Right ventricle myocardium superior (tissue), 1 donor: ENCODE measurements at regions not wholly inside any gene's neighbourhood (a gene's known extent, or its start where the extent isn't known, plus 50 kb on each side); places are given as distances from the start of the nearest gene placed in this dataset.
"Not testable (repeated sequence)": the region's sequence is repeated elsewhere in the genome, so short reads cannot be mapped to it uniquely, and the experiment has no call there.

Experiments
- ATAC-seq: fragments of 200-7000 bp; cut with Tn5 transposase; one replicate; pipeline ENCODE4 v1.9.1; 2020; ENCODE audit warnings: mild to moderate bottlenecking; ENCODE audit not compliant: poor library complexity
- DNase-seq: peaks from one replicate; pipeline ENCODE4 v3.0.0-alpha.2; 2020
- intact Hi-C: fragments of 100-400 bp; cut with DNase I; formaldehyde crosslinking; loops from one replicate; pipeline ENCODE4 v1.11.2; 2022
- donor health status: DM: no; HTN: yes; CAD: no; lungs with severe emphysema.

DNA sequence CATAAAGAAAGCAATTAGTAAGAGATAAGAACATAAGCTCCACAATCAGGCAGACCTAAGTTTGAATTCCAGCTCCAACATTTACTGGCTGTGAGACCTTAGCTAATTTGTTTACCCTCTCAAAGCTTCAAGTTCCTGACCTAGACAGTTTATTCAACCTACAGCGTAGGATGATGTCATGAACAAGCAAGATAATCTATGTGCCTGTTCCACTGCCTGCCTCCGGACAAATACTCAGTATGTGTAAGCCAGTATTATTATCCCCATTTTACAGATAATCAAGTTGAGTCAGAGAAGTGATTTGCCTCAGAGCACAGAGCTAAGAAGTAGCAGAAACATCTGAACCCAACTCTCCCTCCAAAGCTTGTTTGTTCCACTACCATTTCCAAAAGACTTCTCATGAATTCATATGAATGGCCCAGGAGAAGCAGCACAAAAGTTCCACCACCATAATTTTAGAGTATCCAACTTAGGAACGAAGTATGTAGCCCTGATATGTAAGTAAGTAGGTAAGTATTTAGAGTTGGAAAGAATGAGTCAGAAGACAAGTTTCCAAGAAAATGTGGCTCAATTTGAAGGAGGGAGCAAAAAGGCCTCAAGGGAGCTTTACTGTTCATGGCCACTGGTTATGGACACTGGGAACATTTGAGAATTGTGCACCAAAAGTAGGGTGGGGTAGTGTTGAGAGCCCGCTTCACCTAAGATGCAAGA, 398.2 kb downstream of the NFIB start:
- DNase-seq (no peak), ATAC-seq (peak; percentile 68)
- intact Hi-C loops: loop anchor here (10.0 kb wide), 2 partner anchors 99 to 101 kb away; no protein-coding TSS in a partner anchor

- intact Hi-C loops: loop anchor here (10.0 kb wide), 2 partner anchors 100 kb away; no protein-coding TSS in a partner anchor
- DNase-seq (no peak), ATAC-seq (peak; percentile 94)
Observed at GRCh38 chr9:13915131-13915530, 398.8 kb downstream of the NFIB start.

GRCh38 chr9:13911473-13911872, 402.5 kb downstream of the NFIB start:
- DNase-seq: no peak
- intact Hi-C loops: loop anchor here (10.0 kb wide), 2 partner anchors 97 to 103 kb away; no protein-coding TSS in a partner anchor
- ATAC-seq: no peak

DNA sequence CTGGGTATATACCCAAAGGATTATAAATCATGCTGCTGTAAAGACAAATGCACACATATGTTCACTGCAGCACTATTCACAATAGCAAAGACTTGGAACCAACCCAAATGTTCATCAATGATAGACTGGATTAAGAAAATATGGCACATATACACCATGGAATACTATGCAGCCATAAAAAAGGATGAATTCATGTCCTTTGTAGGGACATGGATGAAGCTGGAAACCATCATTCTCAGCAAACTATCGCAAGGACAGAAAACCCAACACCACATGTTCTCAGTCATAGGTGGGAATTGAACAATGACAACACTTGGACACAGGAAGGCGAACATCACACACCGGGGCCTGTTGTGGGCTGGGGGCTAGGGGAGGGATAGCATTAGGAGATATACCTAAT, 406.1 kb downstream of the NFIB start:
- intact Hi-C loops, ATAC-seq, DNase-seq: not testable (repeated sequence)

DNA sequence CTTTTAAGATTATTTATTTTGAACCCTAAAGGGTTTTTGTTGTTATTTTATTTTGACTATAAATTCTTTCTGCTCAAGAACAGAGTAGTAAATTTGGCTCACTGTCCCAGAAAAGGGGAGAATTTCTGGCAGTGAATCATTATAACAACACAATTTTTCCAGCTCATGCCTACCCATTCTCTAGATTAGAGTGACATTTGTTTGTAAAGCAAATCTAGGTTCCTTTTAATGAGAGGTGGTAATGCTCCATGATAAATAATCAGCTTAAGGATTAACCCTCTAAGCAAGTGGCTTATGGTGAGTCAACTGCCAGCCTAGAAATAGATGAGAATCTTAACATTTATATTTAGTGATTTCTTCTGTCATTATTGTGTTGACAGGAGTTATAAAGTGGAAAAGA, 409.2 kb downstream of the NFIB start:
- DNase-seq (no peak), ATAC-seq (no peak)
- intact Hi-C loops: no loop called here

DNA sequence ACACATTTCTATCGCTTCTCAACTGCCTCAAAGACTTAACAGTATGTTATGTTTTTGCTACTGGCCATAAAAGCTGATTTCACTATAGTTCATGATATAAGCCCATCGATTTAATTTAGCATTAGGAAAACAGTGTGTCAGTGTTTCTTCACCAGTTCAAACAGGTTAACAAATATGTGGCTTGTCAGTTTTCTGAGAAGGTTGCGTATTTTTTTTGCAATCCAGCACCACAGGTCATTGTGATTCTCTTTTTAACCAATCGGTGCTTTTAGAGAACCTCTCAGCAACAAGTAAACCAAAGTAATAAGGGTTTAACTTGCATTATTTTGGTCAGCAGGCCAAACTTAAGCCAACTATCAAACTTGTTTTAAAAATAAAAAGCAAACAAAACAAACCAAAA, 409.6 kb downstream of the NFIB start:
- intact Hi-C loops: no loop called here
- DNase-seq (no peak), ATAC-seq (no peak)

DNA sequence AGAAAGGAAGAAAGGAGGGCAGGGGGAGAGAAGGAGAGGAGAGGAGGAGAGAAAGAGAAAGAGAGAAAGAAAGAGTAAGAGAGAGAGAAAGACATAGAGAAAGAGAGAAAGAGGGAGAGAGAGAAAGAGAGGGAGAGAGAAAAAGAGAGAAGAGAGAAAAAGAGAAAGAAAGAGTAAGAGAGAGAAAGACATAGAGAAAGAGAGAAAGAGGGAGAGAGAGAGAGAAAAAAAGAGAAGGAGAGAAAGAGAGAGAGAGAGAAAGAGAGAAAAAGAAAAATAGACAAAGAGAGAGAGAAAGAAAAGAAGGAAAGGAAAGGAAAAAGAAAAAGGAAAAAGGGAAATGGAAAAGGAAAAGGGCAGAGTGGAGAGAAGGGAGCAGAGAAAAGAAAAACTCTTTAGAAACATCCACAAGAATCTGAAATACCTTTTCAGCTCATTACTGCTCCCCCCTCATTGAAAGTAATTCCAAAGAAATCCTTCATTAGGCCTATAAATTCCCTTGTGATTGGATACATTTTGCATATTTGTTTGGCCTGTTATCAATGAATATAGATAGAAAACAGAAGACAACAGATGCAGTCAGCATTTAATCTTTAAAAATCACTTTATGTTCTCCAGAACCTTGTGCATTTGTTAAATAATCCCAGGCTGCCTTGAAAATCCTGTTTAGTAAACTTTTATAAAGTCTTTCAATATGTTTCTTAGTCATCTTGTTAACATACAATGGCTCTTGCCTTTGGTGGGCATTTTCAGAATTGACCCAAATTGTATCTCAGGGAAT, 411.5 kb downstream of the NFIB start:
- intact Hi-C loops: no loop called here
- DNase-seq: no peak
- no peak for ATAC-seq

DNA sequence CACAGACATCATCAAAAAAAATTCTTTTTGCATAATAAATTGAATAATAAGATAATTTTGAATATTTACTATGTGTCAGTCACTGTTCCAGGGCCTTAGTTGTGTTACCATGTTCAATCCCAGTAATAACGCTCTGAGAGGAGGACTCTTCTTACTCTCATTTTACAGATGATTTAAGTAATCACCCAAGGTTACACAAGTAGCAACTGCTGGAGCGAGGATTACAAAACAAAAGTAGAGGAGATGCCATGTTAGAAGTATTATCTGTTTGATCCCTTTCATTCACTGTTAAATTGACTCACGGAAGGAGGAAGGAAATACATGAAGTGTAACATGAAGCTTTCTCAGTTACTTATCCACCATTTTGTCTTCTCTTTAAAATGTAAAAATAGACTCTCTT, 412.8 kb downstream of the NFIB start:
- intact Hi-C loops: no loop called here
- no peak for ATAC-seq
- no peak for DNase-seq

- intact Hi-C loops: no loop called here
- DNase-seq (no peak), ATAC-seq (no peak)
Observed at GRCh38 chr9:13900449-13900848, 413.5 kb downstream of the NFIB start.

DNA sequence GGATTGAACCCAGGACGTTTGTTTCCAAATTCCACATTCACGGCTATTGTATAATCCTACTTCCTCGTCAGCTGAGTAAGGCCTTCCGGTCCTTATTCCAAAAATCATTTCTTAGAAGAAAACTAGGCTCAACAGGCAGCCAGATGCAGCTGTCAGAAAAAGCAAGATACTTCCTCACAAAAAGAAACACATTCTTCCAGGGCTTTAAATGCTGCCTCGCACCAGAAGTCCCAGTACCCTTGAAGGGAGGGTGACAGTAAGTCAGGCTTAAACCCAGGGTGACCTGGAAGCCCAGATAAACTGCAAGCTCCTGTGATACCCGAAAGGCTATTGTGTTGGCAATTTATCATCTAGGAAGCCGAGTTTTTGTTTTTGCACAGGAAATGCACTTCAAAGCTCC, 414.0 kb downstream of the NFIB start:
- DNase-seq: no peak
- peak; percentile 56 for ATAC-seq
- intact Hi-C loops: no loop called here

DNA sequence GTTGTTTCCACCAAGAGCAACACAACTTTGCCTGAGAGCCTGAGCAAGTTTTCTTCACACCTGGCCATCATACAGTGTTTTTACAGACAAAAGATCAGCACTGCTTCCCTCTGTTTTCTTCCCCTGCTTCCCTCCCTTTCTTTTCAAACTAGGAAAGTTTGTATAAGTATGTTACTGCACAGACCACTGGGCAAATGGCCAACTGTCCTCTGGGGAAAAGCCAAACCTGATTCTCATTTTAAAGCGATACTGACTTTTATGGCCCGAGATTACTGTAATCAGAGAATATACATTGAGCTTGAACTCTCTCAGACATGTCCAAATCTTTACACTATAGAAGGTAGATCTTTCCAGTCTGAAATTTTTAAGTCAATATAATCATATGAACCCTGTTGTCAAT, 415.0 kb downstream of the NFIB start:
- ATAC-seq (no peak), DNase-seq (no peak)
- intact Hi-C loops: no loop called here

- intact Hi-C loops: no loop called here
- peak; percentile 51 for ATAC-seq
- DNase-seq: no peak
Observed at GRCh38 chr9:13896922-13897835, 416.8 kb downstream of the NFIB start.

- DNase-seq (no peak), ATAC-seq (no peak)
- intact Hi-C loops: no loop called here
Observed at GRCh38 chr9:13896047-13896446, 417.9 kb downstream of the NFIB start.

DNA sequence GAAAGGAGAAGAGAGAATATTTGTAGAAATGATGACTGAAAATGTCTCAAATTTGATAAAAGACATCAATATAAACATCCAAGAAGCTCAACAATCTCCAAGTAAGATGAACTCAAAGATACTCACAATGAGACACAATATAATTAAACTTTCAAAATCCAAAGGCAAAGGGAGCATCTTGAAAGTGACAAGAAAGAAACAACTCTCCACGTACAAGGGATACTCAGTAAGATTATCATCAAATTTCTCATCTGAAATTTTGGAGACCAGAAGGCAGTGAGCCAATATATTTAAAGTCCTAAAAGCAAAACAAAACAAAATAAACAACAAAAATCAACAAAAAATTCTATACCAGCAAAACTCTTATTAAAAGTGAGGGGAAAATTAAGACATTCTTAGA, 428.7 kb downstream of the NFIB start:
- no peak for DNase-seq
- intact Hi-C loops: no loop called here
- no peak for ATAC-seq

DNA sequence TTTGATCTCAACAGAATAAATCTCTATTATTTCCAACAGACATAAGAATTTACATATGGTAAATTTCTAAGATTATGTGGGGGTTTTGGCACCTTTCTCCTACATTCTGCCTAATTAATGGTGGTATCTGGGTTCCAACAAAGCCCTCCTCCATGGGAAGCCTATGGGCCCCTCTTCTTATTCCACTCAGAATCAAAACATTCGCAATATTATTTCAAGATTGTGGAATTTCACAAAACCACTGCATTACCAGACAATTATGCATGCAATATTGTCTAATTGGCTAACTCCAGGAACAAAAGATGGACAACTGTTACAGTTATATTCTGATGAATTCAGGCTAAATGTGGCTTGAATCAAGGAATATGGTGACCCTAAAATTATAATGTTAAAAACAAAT, 434.0 kb downstream of the NFIB start:
- DNase-seq (no peak), ATAC-seq (no peak)
- intact Hi-C loops: loop anchor here (10.0 kb wide), 1 partner anchor 45 kb away; no protein-coding TSS in a partner anchor

DNA sequence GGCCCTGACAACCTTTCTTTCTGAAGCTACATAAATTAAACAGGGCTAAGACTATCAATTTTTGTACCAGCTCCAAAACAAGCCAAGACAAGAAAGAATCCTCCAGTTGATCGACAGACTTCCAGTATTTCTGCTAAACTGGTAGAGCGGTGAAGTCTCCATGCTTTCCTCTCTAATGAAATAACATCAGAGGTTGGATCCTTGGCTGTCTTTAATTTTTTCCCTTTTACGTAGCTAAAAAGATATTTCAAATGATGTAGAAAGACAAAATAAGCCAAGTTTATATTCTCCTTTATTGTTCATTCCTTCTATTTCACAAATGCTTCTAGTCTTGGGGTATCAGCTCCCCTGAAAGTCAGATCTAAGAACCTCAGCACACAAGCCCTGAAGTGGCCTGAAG, 434.9 kb downstream of the NFIB start:
- DNase-seq (no peak), ATAC-seq (no peak)
- intact Hi-C loops: loop anchor here (10.0 kb wide), 1 partner anchor 46 kb away; no protein-coding TSS in a partner anchor

DNA sequence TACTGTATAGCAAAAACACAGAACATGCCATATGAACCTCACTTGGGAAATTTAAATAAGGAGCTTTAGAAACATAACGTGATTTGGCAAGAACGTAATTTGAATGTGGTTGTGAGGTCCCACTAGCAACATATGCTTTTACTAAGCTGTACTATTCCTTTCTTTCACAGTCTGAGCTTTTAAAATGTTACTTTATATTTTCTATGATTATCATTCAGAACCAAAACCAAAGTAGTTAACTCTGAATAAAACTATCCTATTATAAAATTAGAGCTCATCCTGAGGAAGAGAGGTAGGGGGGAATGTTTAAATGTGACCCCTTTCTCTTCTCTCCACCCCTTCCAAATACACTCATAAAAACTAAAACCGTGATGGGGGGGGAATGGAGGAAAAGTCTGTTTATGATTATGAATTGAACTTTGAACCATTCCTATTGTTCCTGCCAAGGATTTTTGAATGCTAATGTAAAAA, 435.7 kb downstream of the NFIB start:
- ATAC-seq (no peak), DNase-seq (no peak)
- intact Hi-C loops: loop anchor here (10.0 kb wide), 1 partner anchor 47 kb away; no protein-coding TSS in a partner anchor

DNA sequence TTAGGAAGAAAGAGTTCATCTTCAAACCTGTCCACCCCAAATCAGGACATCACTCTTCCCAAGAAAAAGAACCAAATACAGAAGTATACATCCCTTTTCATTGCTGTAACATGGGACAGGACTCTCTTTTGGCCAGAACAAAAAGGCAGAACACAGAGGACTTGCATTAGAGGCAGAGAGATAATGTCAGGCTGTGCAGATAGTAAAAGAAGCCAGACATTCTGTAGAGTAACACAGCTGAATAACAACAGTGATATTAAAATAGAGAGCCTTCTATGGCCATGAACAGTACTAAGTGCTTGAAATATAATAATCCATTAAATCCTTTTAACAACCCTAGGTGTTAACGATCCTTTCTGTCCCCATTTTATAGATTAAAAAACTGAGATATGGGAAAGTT, 437.2 kb downstream of the NFIB start:
- intact Hi-C loops: loop anchor here (10.0 kb wide), 1 partner anchor 48 kb away; no protein-coding TSS in a partner anchor
- ATAC-seq (peak; percentile 51), DNase-seq (no peak)

DNA sequence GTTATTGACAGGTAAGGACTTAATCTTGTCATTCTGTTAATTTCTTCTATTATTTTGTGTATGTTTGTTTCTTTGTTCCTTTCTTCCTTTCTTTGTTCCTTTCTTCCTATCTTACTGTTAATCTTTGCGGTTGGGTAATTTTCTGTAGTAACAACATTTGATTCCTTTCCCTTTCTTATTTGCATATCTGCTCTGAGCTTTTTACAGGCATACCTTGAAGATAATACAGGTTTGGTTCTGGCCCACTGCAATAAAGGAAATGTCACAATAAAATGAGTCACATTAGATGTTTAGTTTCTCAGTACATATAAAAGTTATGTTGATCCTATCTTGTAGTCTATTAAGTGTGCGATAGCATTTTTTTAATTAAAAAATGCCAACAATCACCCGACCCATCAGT, 440.7 kb downstream of the NFIB start:
- no peak for ATAC-seq

More for the DNA sequence above, 440.7 kb downstream of the NFIB start:
- DNase-seq: no peak
- intact Hi-C loops: loop anchor here (10.0 kb wide), 1 partner anchor 52 kb away; no protein-coding TSS in a partner anchor
